MM.1S (cell line): ENCODE measurements at regions not wholly inside any gene's neighbourhood (a gene's known extent, or its start where the extent isn't known, plus 50 kb on each side); places are given as distances from the start of the nearest gene placed in this dataset.

ENCODE experiments used
- CTCF ChIP-seq: fragments of 300-600 bp; sonication (generic); IDR thresholded peaks from 2 replicates; pipeline ENCODE4 v1.5.1; 2016; ENCODE audit warnings: antibody characterized with exemption, low read length, mixed read lengths
- EZH2 ChIP-seq: fragments of 300-600 bp; sonication (generic); optimal IDR thresholded peaks from 2 replicates; pipeline ENCODE3; 2017; ENCODE audit warnings: low read depth, mild to moderate bottlenecking, antibody characterized with exemption, low read length, mixed read lengths
- EZH2phosphoT487 ChIP-seq: fragments of 300-600 bp; sonication (generic); IDR thresholded peaks from 2 replicates; pipeline ENCODE4 v1.6.1; 2018; ENCODE audit warnings: antibody characterized with exemption, low read length

DNA sequence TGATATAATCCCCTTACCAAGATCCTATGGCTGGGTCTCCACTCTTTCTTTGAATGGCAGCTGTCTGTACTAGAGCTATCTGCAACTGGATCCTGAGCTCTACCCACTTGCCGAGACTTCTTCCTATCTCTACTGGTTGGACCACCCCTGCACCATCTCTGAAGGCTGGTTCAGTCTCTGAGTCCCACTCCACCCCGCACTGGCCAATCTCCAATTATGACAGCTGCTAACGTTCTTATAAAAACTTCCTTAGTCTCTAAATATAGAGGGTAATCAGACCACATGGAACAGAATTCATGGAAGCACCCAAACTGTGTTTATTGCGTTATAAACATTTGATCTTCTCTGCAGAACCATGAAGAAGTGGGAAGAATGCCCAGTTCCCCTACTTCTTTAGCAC lies 186.6 kb upstream of the EEA1 start:
- no peak for TF ChIP-seq EZH2
- no peak for TF ChIP-seq EZH2phosphoT487
- no peak for TF ChIP-seq CTCF
